MM.1S (cell line): ENCODE measurements at regions not wholly inside any gene's neighbourhood (a gene's known extent, or its start where the extent isn't known, plus 50 kb on each side); places are given as distances from the start of the nearest gene placed in this dataset.

ENCODE experiments used
- DNase-seq: peaks from one replicate; pipeline ENCODE4 v3.0.0-alpha.2; 2015
- H2AFZ ChIP-seq: fragments of 300-600 bp; sonication (generic); 2 replicates; pipeline ENCODE4 v1.6.0; 2016; ENCODE audit warnings: antibody characterized with exemption, low read length
- H3F3A ChIP-seq: fragments of 300-600 bp; sonication (generic); 2 replicates; pipeline ENCODE4 v1.6.1; 2016; ENCODE audit warnings: mild to moderate bottlenecking, antibody characterized with exemption, low read length, moderate library complexity, mixed read lengths; ENCODE audit not compliant: insufficient read depth
- H3K27ac ChIP-seq: fragments of 300-600 bp; sonication (generic); 2 replicates; pipeline ENCODE4 v1.5.1; 2016; ENCODE audit warnings: mild to moderate bottlenecking, low read length
- H3K27me3 ChIP-seq: fragments of 300-600 bp; sonication (generic); replicated peaks from 2 replicates; pipeline ENCODE4 v1.6.0; 2016; ENCODE audit warnings: low read length; ENCODE audit not compliant: insufficient read depth
- H3K36me3 ChIP-seq: fragments of 300-600 bp; sonication (generic); replicated peaks from 2 replicates; pipeline ENCODE4 v1.6.1; 2016; ENCODE audit warnings: mild to moderate bottlenecking, low read length, mixed read lengths; ENCODE audit not compliant: insufficient read depth
- H3K4me1 ChIP-seq: fragments of 300-600 bp; sonication (generic); 2 replicates; pipeline ENCODE4 v1.6.1; 2016; ENCODE audit warnings: low read length, mixed read lengths
- H3K4me2 ChIP-seq: fragments of 300-600 bp; sonication (generic); 2 replicates; pipeline ENCODE4 v1.6.0; 2016; ENCODE audit warnings: low read depth, low read length
- H3K4me3 ChIP-seq: fragments of 300-600 bp; sonication (generic); 2 replicates; pipeline ENCODE4 v1.5.1; 2016; ENCODE audit warnings: low read length, mixed read lengths
- H3K79me2 ChIP-seq: fragments of 300-600 bp; sonication (generic); 2 replicates; pipeline ENCODE4 v1.6.1; 2016; ENCODE audit warnings: mixed run types, low read length, mixed read lengths
- H3K9ac ChIP-seq: fragments of 300-600 bp; sonication (generic); 2 replicates; pipeline ENCODE4 v1.6.1; 2016; ENCODE audit warnings: low read length, mixed read lengths
- H3K9me2 ChIP-seq: fragments of 300-600 bp; sonication (generic); replicated peaks from 2 replicates; pipeline ENCODE4 v1.6.1; 2016; ENCODE audit warnings: mild to moderate bottlenecking, low read length, mixed read lengths; ENCODE audit not compliant: insufficient read depth
- H3K9me3 ChIP-seq: fragments of 300-600 bp; sonication (generic); replicated peaks from 2 replicates; pipeline ENCODE4 v1.6.1; 2016; ENCODE audit warnings: mild to moderate bottlenecking, low read length, mixed read lengths; ENCODE audit not compliant: insufficient read depth
- H4K20me1 ChIP-seq: fragments of 300-600 bp; sonication (generic); 2 replicates; pipeline ENCODE4 v1.6.1; 2016; ENCODE audit warnings: mild to moderate bottlenecking, low read length, moderate library complexity, mixed read lengths; ENCODE audit not compliant: insufficient read depth
- EZH2 ChIP-seq: fragments of 300-600 bp; sonication (generic); optimal IDR thresholded peaks from 2 replicates; pipeline ENCODE3; 2017; ENCODE audit warnings: low read depth, mild to moderate bottlenecking, antibody characterized with exemption, low read length, mixed read lengths
- EZH2phosphoT487 ChIP-seq: fragments of 300-600 bp; sonication (generic); IDR thresholded peaks from 2 replicates; pipeline ENCODE4 v1.6.1; 2018; ENCODE audit warnings: antibody characterized with exemption, low read length
- TF ChIP-seq, protein P1 (sequence below): fragments of 300-600 bp; sonication (generic); IDR thresholded peaks from 2 replicates; pipeline ENCODE4 v1.5.1; 2016; ENCODE audit warnings: antibody characterized with exemption, low read length, mixed read lengths

GRCh38 chr12:105665366-105665765 lies 334.9 kb downstream of the C12orf75 start:
- Histone ChIP-seq H3K27me3 (no peaks in the 10 kb centered on the region), H3K36me3 (no peaks in the 10 kb centered on the region), H3K4me2 (no peak overlapping the region), H3K27ac (no peak overlapping the region), H3K79me2 (no peaks in the 10 kb centered on the region), H3K4me3 (no peak overlapping the region), H3K9me3 (no peaks in the 10 kb centered on the region), H4K20me1 (no peaks in the 10 kb centered on the region), H2AFZ (no peak overlapping the region), H3F3A (no peaks in the 10 kb centered on the region), H3K9me2 (no peaks in the 10 kb centered on the region), H3K4me1 (no peaks in the 10 kb centered on the region), H3K9ac (no peak overlapping the region)
- TF ChIP-seq, protein P1, sequence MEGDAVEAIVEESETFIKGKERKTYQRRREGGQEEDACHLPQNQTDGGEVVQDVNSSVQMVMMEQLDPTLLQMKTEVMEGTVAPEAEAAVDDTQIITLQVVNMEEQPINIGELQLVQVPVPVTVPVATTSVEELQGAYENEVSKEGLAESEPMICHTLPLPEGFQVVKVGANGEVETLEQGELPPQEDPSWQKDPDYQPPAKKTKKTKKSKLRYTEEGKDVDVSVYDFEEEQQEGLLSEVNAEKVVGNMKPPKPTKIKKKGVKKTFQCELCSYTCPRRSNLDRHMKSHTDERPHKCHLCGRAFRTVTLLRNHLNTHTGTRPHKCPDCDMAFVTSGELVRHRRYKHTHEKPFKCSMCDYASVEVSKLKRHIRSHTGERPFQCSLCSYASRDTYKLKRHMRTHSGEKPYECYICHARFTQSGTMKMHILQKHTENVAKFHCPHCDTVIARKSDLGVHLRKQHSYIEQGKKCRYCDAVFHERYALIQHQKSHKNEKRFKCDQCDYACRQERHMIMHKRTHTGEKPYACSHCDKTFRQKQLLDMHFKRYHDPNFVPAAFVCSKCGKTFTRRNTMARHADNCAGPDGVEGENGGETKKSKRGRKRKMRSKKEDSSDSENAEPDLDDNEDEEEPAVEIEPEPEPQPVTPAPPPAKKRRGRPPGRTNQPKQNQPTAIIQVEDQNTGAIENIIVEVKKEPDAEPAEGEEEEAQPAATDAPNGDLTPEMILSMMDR, result no peak
- TF ChIP-seq EZH2 (no peak), EZH2phosphoT487 (no peak)
- DNase-seq, result no peak

GRCh38 chr12:105667973-105668743 lies 337.7 kb downstream of the C12orf75 start:
- Histone ChIP-seq H3F3A (no peaks in the 10 kb centered on the region), H4K20me1 (no peaks in the 10 kb centered on the region), H2AFZ (no peak overlapping the region), H3K27me3 (no peaks in the 10 kb centered on the region), H3K9ac (no peak overlapping the region), H3K36me3 (no peaks in the 10 kb centered on the region), H3K4me1 (no peaks in the 10 kb centered on the region), H3K4me2 (no peak overlapping the region), H3K27ac (no peak overlapping the region), H3K9me3 (no peaks in the 10 kb centered on the region), H3K4me3 (no peak overlapping the region), H3K79me2 (no peaks in the 10 kb centered on the region), H3K9me2 (no peaks in the 10 kb centered on the region)
- no peak for DNase-seq
- no peak for TF ChIP-seq EZH2
- TF ChIP-seq EZH2phosphoT487, result no peak
- TF ChIP-seq, protein P1, result no peak

- Histone ChIP-seq H3K9me2 (no peaks in the 10 kb centered on the region), H3K79me2 (no peaks in the 10 kb centered on the region), H2AFZ (no peak overlapping the region), H3K4me3 (no peak overlapping the region), H4K20me1 (no peaks in the 10 kb centered on the region), H3K9me3 (no peaks in the 10 kb centered on the region), H3K36me3 (no peaks in the 10 kb centered on the region), H3K4me2 (no peak overlapping the region), H3K27me3 (no peaks in the 10 kb centered on the region), H3K27ac (no peak overlapping the region), H3K4me1 (no peaks in the 10 kb centered on the region), H3K9ac (no peak overlapping the region), H3F3A (no peaks in the 10 kb centered on the region)
- TF ChIP-seq, protein P1, result no peak
- TF ChIP-seq EZH2phosphoT487 (no peak), EZH2 (no peak)
- DNase-seq, result no peak
Measured at GRCh38 chr12:105670672-105671071, 340.2 kb downstream of the C12orf75 start.
